ENCODE measurements at regions not wholly inside any gene's neighbourhood (a gene's known extent, or its start where the extent isn't known, plus 50 kb on each side); places are given as distances from the start of the nearest gene placed in this dataset.

- no peaks in the 10 kb centered on the region for H3K79me2 ChIP-seq (ENCODE audit: insufficient read depth, low read depth, low read length)
- no peaks in the 10 kb centered on the region for H3K4me1 ChIP-seq (ENCODE audit: insufficient read depth, low read length, poor library complexity, severe bottlenecking)
- H3K9me2 ChIP-seq (ENCODE audit: insufficient read depth, low read length) = 0 out of 2 replicates have a peak, but pooled peaks cover 3% of the 10 kb centered on the region
- no peaks in the 10 kb centered on the region for H3K36me3 ChIP-seq (ENCODE audit: insufficient read depth, low read length)
- H3K4me3 ChIP-seq (ENCODE audit: low read depth, low read length, poor library complexity, severe bottlenecking) = no peak overlapping the region
- CTCF ChIA-PET (ENCODE audit: unreplicated experiment) = no interaction called here
- H3K27ac ChIP-seq (ENCODE audit: low read depth, low read length, poor library complexity, severe bottlenecking) = no peak overlapping the region
- H2AFZ ChIP-seq (ENCODE audit: low read length) = no peak overlapping the region
- intact Hi-C loops (cut with micrococcal nuclease; ENCODE audit: unreplicated experiment) = no loop called here
- H4K20me1 ChIP-seq (ENCODE audit: insufficient read depth, low read length) = no peaks in the 10 kb centered on the region
- DNase-seq (ENCODE audit: low spot score) = no peak
- TF ChIP-seq CTCF (conservative IDR thresholded peaks at IDR 0.05; ENCODE audit: low read length) (no peak), EZH2phosphoT487 (IDR thresholded peaks at IDR 0.05; ENCODE audit: borderline replicate concordance, low read depth, low read length) (no peak)
- H3K4me2 ChIP-seq (ENCODE audit: low read length) = no peak overlapping the region
- POLR2A ChIA-PET = no interaction called here
- BruUV-seq (replicated peaks) = no TSS peak
- H3K9me3 ChIP-seq (ENCODE audit: low read length) = no peaks in the 10 kb centered on the region
These were observed 498.2 kb upstream of the BRINP3 start for GRCh38 chr1:190975827-190976226.

GRCh38 chr1:191002768-191003167 is 525.1 kb upstream of the BRINP3 start:
- no TSS peak for BruUV-seq (replicated peaks)
- Histone ChIP-seq H3K4me1 (ENCODE audit: insufficient read depth, low read length, poor library complexity, severe bottlenecking) (no peaks in the 10 kb centered on the region), H3K9me3 (ENCODE audit: low read length) (no peaks in the 10 kb centered on the region), H3K36me3 (ENCODE audit: insufficient read depth, low read length) (no peaks in the 10 kb centered on the region), H3K79me2 (ENCODE audit: insufficient read depth, low read depth, low read length) (no peaks in the 10 kb centered on the region), H4K20me1 (ENCODE audit: insufficient read depth, low read length) (no peaks in the 10 kb centered on the region), H3K27ac (ENCODE audit: low read depth, low read length, poor library complexity, severe bottlenecking) (no peak overlapping the region), H3K4me2 (ENCODE audit: low read length) (no peak overlapping the region), H3K9me2 (ENCODE audit: insufficient read depth, low read length) (no peaks in the 10 kb centered on the region), H2AFZ (ENCODE audit: low read length) (no peak overlapping the region), H3K4me3 (ENCODE audit: low read depth, low read length, poor library complexity, severe bottlenecking) (no peak overlapping the region)
- CTCF ChIA-PET (ENCODE audit: unreplicated experiment) = no interaction called here
- POLR2A ChIA-PET = no interaction called here
- TF ChIP-seq CTCF (conservative IDR thresholded peaks at IDR 0.05; ENCODE audit: low read length) (no peak), EZH2phosphoT487 (IDR thresholded peaks at IDR 0.05; ENCODE audit: borderline replicate concordance, low read depth, low read length) (no peak)
- DNase-seq (ENCODE audit: low spot score) = no peak
- intact Hi-C loops (cut with micrococcal nuclease; ENCODE audit: unreplicated experiment) = no loop called here

- intact Hi-C loops (cut with micrococcal nuclease; ENCODE audit: unreplicated experiment) = no loop called here
These were observed 539.1 kb upstream of the BRINP3 start for GRCh38 chr1:191016765-191017164.

More at GRCh38 chr1:191016765-191017164, 539.1 kb upstream of the BRINP3 start:
- TF ChIP-seq CTCF (conservative IDR thresholded peaks at IDR 0.05; ENCODE audit: low read length) = no peak
- no peak for TF ChIP-seq EZH2phosphoT487 (IDR thresholded peaks at IDR 0.05; ENCODE audit: borderline replicate concordance, low read depth, low read length)
- H3K27ac ChIP-seq (ENCODE audit: low read depth, low read length, poor library complexity, severe bottlenecking) = no peak overlapping the region
- no TSS peak for BruUV-seq (replicated peaks)
- H3K4me3 ChIP-seq (ENCODE audit: low read depth, low read length, poor library complexity, severe bottlenecking) = no peak overlapping the region
- no peaks in the 10 kb centered on the region for H4K20me1 ChIP-seq (ENCODE audit: insufficient read depth, low read length)
- no peak for DNase-seq (ENCODE audit: low spot score)
- no peak overlapping the region for H3K4me2 ChIP-seq (ENCODE audit: low read length)
- ChIA-PET POLR2A (no interaction called here), CTCF (ENCODE audit: unreplicated experiment) (no interaction called here)
- no peaks in the 10 kb centered on the region for H3K9me2 ChIP-seq (ENCODE audit: insufficient read depth, low read length)
- no peaks in the 10 kb centered on the region for H3K36me3 ChIP-seq (ENCODE audit: insufficient read depth, low read length)
- H3K9me3 ChIP-seq (ENCODE audit: low read length) = no peaks in the 10 kb centered on the region
- H3K79me2 ChIP-seq (ENCODE audit: insufficient read depth, low read depth, low read length) = no peaks in the 10 kb centered on the region
- no peaks in the 10 kb centered on the region for H3K4me1 ChIP-seq (ENCODE audit: insufficient read depth, low read length, poor library complexity, severe bottlenecking)
- H2AFZ ChIP-seq (ENCODE audit: low read length) = no peak overlapping the region

Measured in OCI-LY7 (cell line).